ENCODE measurements at regions not wholly inside any gene's neighbourhood (a gene's known extent, or its start where the extent isn't known, plus 50 kb on each side); places are given as distances from the start of the nearest gene placed in this dataset.

GRCh38 chr11:91790346-91791170 lies 434.1 kb upstream of the FAT3 start:
- no peaks in the 10 kb centered on the region for H3K9me3 Mint-ChIP-seq (ENCODE audit: insufficient read depth)
- intact Hi-C loops (cut with micrococcal nuclease): no loop called here
- POLR2A ChIA-PET: no interaction called here
- no peaks in the 10 kb centered on the region for H3K27me3 Mint-ChIP-seq
- ATAC-seq (ENCODE audit: low read depth) (no peak), DNase-seq (no peak)
- H3K9me3 ChIP-seq (ENCODE audit: control extremely low read depth in 1 of 3, control insufficient read depth in 2 of 3, insufficient read depth in 1 of 3, low read length in 2 of 3): no peaks in the 10 kb centered on the region
- H3K4me3 Mint-ChIP-seq: no peak overlapping the region
- H2AFZ ChIP-seq (ENCODE audit: insufficient read depth, low read depth, low read length, poor library complexity, severe bottlenecking): no peak overlapping the region
- H3K4me3 ChIP-seq (ENCODE audit: control extremely low read depth in 1 of 5, extremely low read depth in 1 of 5, insufficient read depth in 1 of 5, low read depth in 2 of 5, low read length in 4 of 5): no peak overlapping the region
- H3K36me3 ChIP-seq (replicated peaks in 1 of 2; ENCODE audit: control extremely low read depth in 1 of 2, control insufficient read depth in 1 of 2, extremely low read depth in 1 of 2, insufficient read depth in 2 of 2, low read length in 1 of 2): no peaks in the 10 kb centered on the region
- WGBS (ENCODE audit: insufficient coverage): 79% methylated on average over 4 of the region's 6 CpGs
- H4K20me1 ChIP-seq (ENCODE audit: control insufficient read depth, insufficient read depth, low read length, poor library complexity, severe bottlenecking): no peaks in the 10 kb centered on the region
- no peak overlapping the region for H3K4me2 ChIP-seq (replicated peaks; ENCODE audit: low read depth, low read length, poor library complexity, severe bottlenecking)
- no peak for TF ChIP-seq EZH2 (IDR thresholded peaks at IDR 0.05; ENCODE audit: borderline replicate concordance, insufficient read depth, low read depth, low read length, poor library complexity, severe bottlenecking)
- no peak for TF ChIP-seq CTCF (IDR thresholded peaks at IDR 0.05)
- no peaks in the 10 kb centered on the region for H3K4me1 ChIP-seq (ENCODE audit: control insufficient read depth in 2 of 2, insufficient read depth in 2 of 2, low read length in 2 of 2)
- H3K79me2 ChIP-seq (ENCODE audit: control insufficient read depth, insufficient read depth, low read length): no peaks in the 10 kb centered on the region
- H3K4me1 Mint-ChIP-seq: no peaks in the 10 kb centered on the region
- H3K9ac ChIP-seq (ENCODE audit: low read length): no peak overlapping the region
- CTCF ChIA-PET: no interaction called here
- no peak overlapping the region for H3K27ac ChIP-seq (ENCODE audit: low read length in 2 of 2)
- H3K27ac Mint-ChIP-seq: no peak overlapping the region
- H3K27me3 ChIP-seq (replicated peaks in 1 of 4; ENCODE audit: control extremely low read depth in 1 of 4, control insufficient read depth in 3 of 4, insufficient read depth in 4 of 4, low read length in 3 of 4): no peaks in the 10 kb centered on the region

- no peaks in the 10 kb centered on the region for H3K79me2 ChIP-seq (ENCODE audit: control insufficient read depth, insufficient read depth, low read length)
- no peak overlapping the region for H3K4me3 ChIP-seq (ENCODE audit: control extremely low read depth in 1 of 5, extremely low read depth in 1 of 5, insufficient read depth in 1 of 5, low read depth in 2 of 5, low read length in 4 of 5)
- no peaks in the 10 kb centered on the region for H4K20me1 ChIP-seq (ENCODE audit: control insufficient read depth, insufficient read depth, low read length, poor library complexity, severe bottlenecking)
- H3K4me1 ChIP-seq (ENCODE audit: control insufficient read depth in 2 of 2, insufficient read depth in 2 of 2, low read length in 2 of 2): no peaks in the 10 kb centered on the region
- intact Hi-C loops (cut with micrococcal nuclease): no loop called here
- no peak for ATAC-seq (ENCODE audit: low read depth)
- no peaks in the 10 kb centered on the region for H3K27me3 ChIP-seq (replicated peaks in 1 of 4; ENCODE audit: control extremely low read depth in 1 of 4, control insufficient read depth in 3 of 4, insufficient read depth in 4 of 4, low read length in 3 of 4)
- no peaks in the 10 kb centered on the region for H3K36me3 ChIP-seq (replicated peaks in 1 of 2; ENCODE audit: control extremely low read depth in 1 of 2, control insufficient read depth in 1 of 2, extremely low read depth in 1 of 2, insufficient read depth in 2 of 2, low read length in 1 of 2)
- no CpG with 5 or more reads among the region's 1 CpG for WGBS (ENCODE audit: insufficient coverage)
- ChIA-PET CTCF (no interaction called here), POLR2A (no interaction called here)
- no peak overlapping the region for H3K27ac Mint-ChIP-seq
- H3K9ac ChIP-seq (ENCODE audit: low read length): no peak overlapping the region
- peaks cover 2% of the 10 kb centered on the region for H3K9me3 Mint-ChIP-seq (ENCODE audit: insufficient read depth)
- H3K27me3 Mint-ChIP-seq: no peaks in the 10 kb centered on the region
- H3K4me3 Mint-ChIP-seq: no peak overlapping the region
- H3K9me3 ChIP-seq (ENCODE audit: control extremely low read depth in 1 of 3, control insufficient read depth in 2 of 3, insufficient read depth in 1 of 3, low read length in 2 of 3): no peaks in the 10 kb centered on the region
- TF ChIP-seq EZH2 (IDR thresholded peaks at IDR 0.05; ENCODE audit: borderline replicate concordance, insufficient read depth, low read depth, low read length, poor library complexity, severe bottlenecking) (no peak), CTCF (IDR thresholded peaks at IDR 0.05) (no peak)
- H3K4me1 Mint-ChIP-seq: no peaks in the 10 kb centered on the region
- H3K27ac ChIP-seq (ENCODE audit: low read length in 2 of 2): no peak overlapping the region
- no peak for DNase-seq
- H2AFZ ChIP-seq (ENCODE audit: insufficient read depth, low read depth, low read length, poor library complexity, severe bottlenecking): no peak overlapping the region
- H3K4me2 ChIP-seq (replicated peaks; ENCODE audit: low read depth, low read length, poor library complexity, severe bottlenecking): no peak overlapping the region
Measured at GRCh38 chr11:91788764-91789163, 435.9 kb upstream of the FAT3 start.
